Glutamatergic neuron (in vitro differentiated cells): ENCODE measurements at regions not wholly inside any gene's neighbourhood (a gene's known extent, or its start where the extent isn't known, plus 50 kb on each side); places are given as distances from the start of the nearest gene placed in this dataset.

Experiments
- DNase-seq: peaks from one replicate; pipeline ENCODE4 v3.0.0; 2022
- H3K27ac Mint-ChIP-seq: one replicate; pipeline ENCODE4 v1.8.0; 2020; ENCODE audit warnings: mild to moderate bottlenecking, mixed read lengths, inconsistent platforms; ENCODE audit not compliant: unreplicated experiment
- H3K27me3 Mint-ChIP-seq: one replicate; pipeline ENCODE4 v1.8.0; 2020; ENCODE audit warnings: mild to moderate bottlenecking, moderate library complexity, mixed read lengths, inconsistent platforms; ENCODE audit not compliant: unreplicated experiment
- H3K36me3 Mint-ChIP-seq: one replicate; pipeline ENCODE4 v1.8.0; 2020; ENCODE audit warnings: mild to moderate bottlenecking, mixed read lengths, inconsistent platforms; ENCODE audit not compliant: unreplicated experiment
- H3K4me1 Mint-ChIP-seq: one replicate; pipeline ENCODE4 v1.8.0; 2020; ENCODE audit warnings: mild to moderate bottlenecking, low read depth, mixed read lengths, inconsistent platforms; ENCODE audit not compliant: unreplicated experiment
- H3K4me3 Mint-ChIP-seq: one replicate; pipeline ENCODE4 v1.8.0; 2020; ENCODE audit warnings: mild to moderate bottlenecking, mixed read lengths, inconsistent platforms; ENCODE audit not compliant: unreplicated experiment
- H3K9me3 Mint-ChIP-seq: one replicate; pipeline ENCODE4 v1.8.0; 2020; ENCODE audit warnings: mild to moderate bottlenecking, moderate library complexity, mixed read lengths, inconsistent platforms; ENCODE audit not compliant: unreplicated experiment
- TF ChIP-seq, protein P1 (sequence below): fragments of 200-600 bp; sonication (generic); IDR thresholded peaks from one replicate; pipeline ENCODE4 v1.5.0; 2021; ENCODE audit not compliant: partially characterized antibody, unreplicated experiment

DNA sequence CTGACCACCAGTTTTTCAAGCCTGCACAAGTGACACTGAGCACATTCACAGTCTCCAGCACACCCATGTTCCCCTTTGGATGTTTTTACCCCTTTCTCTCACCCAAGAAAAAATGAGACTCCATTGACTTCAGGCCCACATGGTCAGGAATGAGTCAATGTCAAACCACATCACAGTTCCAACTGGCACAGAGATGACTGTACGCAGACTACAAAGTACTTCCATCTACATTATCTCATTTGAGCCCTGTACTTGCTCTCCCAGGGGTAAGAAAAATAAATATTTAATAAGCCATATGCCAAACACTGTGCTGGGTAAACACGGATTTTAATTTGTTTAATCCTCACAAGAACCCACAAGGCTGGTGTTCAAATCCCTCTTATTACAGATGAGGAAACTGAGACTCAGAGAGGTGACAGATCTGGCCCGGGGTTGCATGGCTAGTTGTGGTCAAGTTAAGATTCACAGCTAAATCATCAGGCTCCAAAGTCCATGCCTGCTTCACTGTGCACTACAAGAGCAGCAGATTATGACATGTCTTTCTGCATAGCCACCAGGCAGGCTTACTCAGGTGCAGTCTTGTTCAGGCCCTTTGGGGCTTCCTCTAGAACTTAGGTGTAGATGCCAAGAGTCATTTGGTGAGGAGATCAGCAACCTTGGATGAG, 106.1 kb downstream of the TXNL1 start:
- no peak for DNase-seq
- Mint-ChIP-seq H3K9me3 (peaks cover 6% of the 10 kb centered on the region), H3K27me3 (no peaks in the 10 kb centered on the region), H3K4me1 (no peaks in the 10 kb centered on the region), H3K27ac (no peak overlapping the region), H3K4me3 (no peak overlapping the region), H3K36me3 (no peaks in the 10 kb centered on the region)
- TF ChIP-seq, protein P1, sequence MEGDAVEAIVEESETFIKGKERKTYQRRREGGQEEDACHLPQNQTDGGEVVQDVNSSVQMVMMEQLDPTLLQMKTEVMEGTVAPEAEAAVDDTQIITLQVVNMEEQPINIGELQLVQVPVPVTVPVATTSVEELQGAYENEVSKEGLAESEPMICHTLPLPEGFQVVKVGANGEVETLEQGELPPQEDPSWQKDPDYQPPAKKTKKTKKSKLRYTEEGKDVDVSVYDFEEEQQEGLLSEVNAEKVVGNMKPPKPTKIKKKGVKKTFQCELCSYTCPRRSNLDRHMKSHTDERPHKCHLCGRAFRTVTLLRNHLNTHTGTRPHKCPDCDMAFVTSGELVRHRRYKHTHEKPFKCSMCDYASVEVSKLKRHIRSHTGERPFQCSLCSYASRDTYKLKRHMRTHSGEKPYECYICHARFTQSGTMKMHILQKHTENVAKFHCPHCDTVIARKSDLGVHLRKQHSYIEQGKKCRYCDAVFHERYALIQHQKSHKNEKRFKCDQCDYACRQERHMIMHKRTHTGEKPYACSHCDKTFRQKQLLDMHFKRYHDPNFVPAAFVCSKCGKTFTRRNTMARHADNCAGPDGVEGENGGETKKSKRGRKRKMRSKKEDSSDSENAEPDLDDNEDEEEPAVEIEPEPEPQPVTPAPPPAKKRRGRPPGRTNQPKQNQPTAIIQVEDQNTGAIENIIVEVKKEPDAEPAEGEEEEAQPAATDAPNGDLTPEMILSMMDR = no peak

- H3K27ac Mint-ChIP-seq = no peak overlapping the region
- no peak for DNase-seq
- peaks cover 2% of the 10 kb centered on the region for H3K9me3 Mint-ChIP-seq
- TF ChIP-seq, protein P1 = no peak
- peaks cover 4% of the 10 kb centered on the region for H3K27me3 Mint-ChIP-seq
- no peaks in the 10 kb centered on the region for H3K4me1 Mint-ChIP-seq
- H3K36me3 Mint-ChIP-seq = peaks cover 23% of the 10 kb centered on the region
- no peak overlapping the region for H3K4me3 Mint-ChIP-seq
These were observed 115.6 kb downstream of the TXNL1 start for GRCh38 chr18:56522816-56523215.

GRCh38 chr18:56521263-56521662, 117.1 kb downstream of the TXNL1 start:
- TF ChIP-seq, protein P1 = no peak
- H3K36me3 Mint-ChIP-seq = peaks cover 27% of the 10 kb centered on the region
- H3K4me3 Mint-ChIP-seq = no peak overlapping the region
- H3K27ac Mint-ChIP-seq = no peak overlapping the region
- H3K4me1 Mint-ChIP-seq = no peaks in the 10 kb centered on the region
- H3K9me3 Mint-ChIP-seq = peaks cover 2% of the 10 kb centered on the region
- DNase-seq = no peak
- peaks cover 7% of the 10 kb centered on the region for H3K27me3 Mint-ChIP-seq

GRCh38 chr18:56517761-56518160, 120.6 kb downstream of the TXNL1 start:
- Mint-ChIP-seq H3K9me3 (no peaks in the 10 kb centered on the region), H3K27me3 (peaks cover 7% of the 10 kb centered on the region), H3K36me3 (peaks cover 14% of the 10 kb centered on the region), H3K27ac (no peak overlapping the region), H3K4me3 (no peak overlapping the region), H3K4me1 (no peaks in the 10 kb centered on the region)
- TF ChIP-seq, protein P1 = no peak
- DNase-seq = no peak

DNA sequence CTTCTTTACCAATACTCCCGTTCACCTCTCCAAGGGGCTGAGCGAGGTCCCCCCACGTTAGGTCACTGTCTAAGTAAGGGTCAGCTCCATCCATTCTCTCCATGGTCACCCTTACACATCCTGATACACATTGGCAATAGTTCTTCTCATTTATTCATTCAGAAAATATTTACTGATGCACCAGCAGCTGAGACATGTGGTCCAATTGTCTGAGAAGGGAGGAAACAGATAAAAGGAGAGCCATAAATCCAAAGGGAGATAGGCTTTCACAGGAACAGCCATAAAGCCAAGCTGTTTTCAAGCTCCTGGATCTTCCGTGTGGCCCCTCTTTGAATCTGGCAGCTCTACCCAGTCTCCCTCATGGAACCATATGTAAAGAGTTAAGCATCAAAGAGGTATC, 121.2 kb downstream of the TXNL1 start:
- Mint-ChIP-seq H3K4me3 (no peak overlapping the region), H3K9me3 (no peaks in the 10 kb centered on the region), H3K27ac (no peak overlapping the region)

More for the DNA sequence above, 121.2 kb downstream of the TXNL1 start:
- peaks cover 7% of the 10 kb centered on the region for H3K27me3 Mint-ChIP-seq
- peaks cover 14% of the 10 kb centered on the region for H3K36me3 Mint-ChIP-seq
- H3K4me1 Mint-ChIP-seq = no peaks in the 10 kb centered on the region
- no peak for DNase-seq
- TF ChIP-seq, protein P1 = no peak
